ENCODE measurements at regions not wholly inside any gene's neighbourhood (a gene's known extent, or its start where the extent isn't known, plus 50 kb on each side); places are given as distances from the start of the nearest gene placed in this dataset.

DNA sequence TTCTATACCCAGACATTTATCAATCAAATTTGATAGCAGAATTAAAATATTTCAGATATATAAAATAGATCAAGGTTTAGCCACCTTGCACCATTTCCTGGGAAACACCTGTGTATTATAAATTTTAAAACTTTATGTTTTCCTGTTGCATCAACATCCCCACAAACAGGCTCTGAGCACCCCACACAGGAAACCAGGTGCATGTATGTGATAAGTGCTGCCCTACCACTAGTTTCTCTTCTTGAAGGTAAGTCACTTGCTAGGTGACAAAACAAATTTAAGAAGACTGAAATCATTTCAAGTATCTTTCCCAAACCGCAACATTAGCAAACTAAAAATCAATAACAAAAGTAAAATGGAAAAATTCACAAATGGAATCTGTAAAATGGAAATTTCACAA is 496.1 kb upstream of the CCDC54 start:
- H3K27me3 ChIP-seq (ENCODE audit: control insufficient read depth in 4 of 4, insufficient read depth in 4 of 4, low read length in 3 of 4), result peaks cover 0 to 2% (median 0%) of the 10 kb centered on the region in 4 donors
- no peaks in the 10 kb centered on the region for H3K4me1 ChIP-seq (ENCODE audit: control insufficient read depth in 4 of 4, insufficient read depth in 4 of 4, low read length in 3 of 4)
- TF ChIP-seq FOXA1 (IDR thresholded peaks at IDR 0.05) (no peak), JUND (IDR thresholded peaks at IDR 0.05) (no peak), SP1 (IDR thresholded peaks at IDR 0.05) (no peak), RXRA (IDR thresholded peaks at IDR 0.05) (no peak)
- TF ChIP-seq, protein P1, sequence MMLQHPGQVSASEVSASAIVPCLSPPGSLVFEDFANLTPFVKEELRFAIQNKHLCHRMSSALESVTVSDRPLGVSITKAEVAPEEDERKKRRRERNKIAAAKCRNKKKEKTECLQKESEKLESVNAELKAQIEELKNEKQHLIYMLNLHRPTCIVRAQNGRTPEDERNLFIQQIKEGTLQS (IDR thresholded peaks at IDR 0.05), result no peak
- TF ChIP-seq, protein P2, sequence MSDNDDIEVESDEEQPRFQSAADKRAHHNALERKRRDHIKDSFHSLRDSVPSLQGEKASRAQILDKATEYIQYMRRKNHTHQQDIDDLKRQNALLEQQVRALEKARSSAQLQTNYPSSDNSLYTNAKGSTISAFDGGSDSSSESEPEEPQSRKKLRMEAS (IDR thresholded peaks at IDR 0.05), result no peak
- TF ChIP-seq, protein P3, sequence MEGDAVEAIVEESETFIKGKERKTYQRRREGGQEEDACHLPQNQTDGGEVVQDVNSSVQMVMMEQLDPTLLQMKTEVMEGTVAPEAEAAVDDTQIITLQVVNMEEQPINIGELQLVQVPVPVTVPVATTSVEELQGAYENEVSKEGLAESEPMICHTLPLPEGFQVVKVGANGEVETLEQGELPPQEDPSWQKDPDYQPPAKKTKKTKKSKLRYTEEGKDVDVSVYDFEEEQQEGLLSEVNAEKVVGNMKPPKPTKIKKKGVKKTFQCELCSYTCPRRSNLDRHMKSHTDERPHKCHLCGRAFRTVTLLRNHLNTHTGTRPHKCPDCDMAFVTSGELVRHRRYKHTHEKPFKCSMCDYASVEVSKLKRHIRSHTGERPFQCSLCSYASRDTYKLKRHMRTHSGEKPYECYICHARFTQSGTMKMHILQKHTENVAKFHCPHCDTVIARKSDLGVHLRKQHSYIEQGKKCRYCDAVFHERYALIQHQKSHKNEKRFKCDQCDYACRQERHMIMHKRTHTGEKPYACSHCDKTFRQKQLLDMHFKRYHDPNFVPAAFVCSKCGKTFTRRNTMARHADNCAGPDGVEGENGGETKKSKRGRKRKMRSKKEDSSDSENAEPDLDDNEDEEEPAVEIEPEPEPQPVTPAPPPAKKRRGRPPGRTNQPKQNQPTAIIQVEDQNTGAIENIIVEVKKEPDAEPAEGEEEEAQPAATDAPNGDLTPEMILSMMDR (IDR thresholded peaks at IDR 0.05; ENCODE audit: low read depth, low read length, missing input control), result no peak
- H3K27ac ChIP-seq (ENCODE audit: low read depth in 1 of 2, low read length in 2 of 2), result no peak overlapping the region
- H3K36me3 ChIP-seq (ENCODE audit: control insufficient read depth in 4 of 4, insufficient read depth in 3 of 4, low read depth in 1 of 4, low read length in 3 of 4), result no peaks in the 10 kb centered on the region
- no peaks in the 10 kb centered on the region for H3K9me3 ChIP-seq (ENCODE audit: control insufficient read depth in 4 of 4, low read length in 3 of 4)
- no peak overlapping the region for H3K9ac ChIP-seq (ENCODE audit: low read depth in 1 of 2, low read length in 2 of 2)
- WGBS, result 84% methylated on average over 1 of the region's 1 CpG
- DNase-seq (ENCODE audit: low spot score), result no peak
- no peak overlapping the region for H3K4me3 ChIP-seq (ENCODE audit: low read depth in 1 of 3, low read length in 3 of 3)

- no peak overlapping the region for H3K4me3 ChIP-seq (ENCODE audit: low read depth in 1 of 3, low read length in 3 of 3)
- no peaks in the 10 kb centered on the region for H3K4me1 ChIP-seq (ENCODE audit: control insufficient read depth in 4 of 4, insufficient read depth in 4 of 4, low read length in 3 of 4)
- DNase-seq (ENCODE audit: low spot score), result no peak
- H3K9me3 ChIP-seq (ENCODE audit: control insufficient read depth in 4 of 4, low read length in 3 of 4), result peaks cover 0 to 2% (median 0%) of the 10 kb centered on the region in 4 donors
- TF ChIP-seq, protein P1 (IDR thresholded peaks at IDR 0.05), result no peak
- no peak for TF ChIP-seq ZBTB33 (IDR thresholded peaks at IDR 0.05)
- TF ChIP-seq EGR1 (IDR thresholded peaks at IDR 0.05; ENCODE audit: low read depth in 2 of 2), result no peak
- TF ChIP-seq REST (IDR thresholded peaks at IDR 0.05), result no peak
- TF ChIP-seq YY1 (IDR thresholded peaks at IDR 0.05), result no peak
- TF ChIP-seq HNF4A (conservative IDR thresholded peaks at IDR 0.05), result no peak
- TF ChIP-seq NR2F2 (IDR thresholded peaks at IDR 0.05), result no peak
- TF ChIP-seq, protein P3 (IDR thresholded peaks at IDR 0.05; ENCODE audit: low read depth, low read length, missing input control), result no peak
- no peak for TF ChIP-seq SP1 (IDR thresholded peaks at IDR 0.05)
- no peak for TF ChIP-seq JUND (IDR thresholded peaks at IDR 0.05)
- no peak for TF ChIP-seq TAF1 (conservative IDR thresholded peaks at IDR 0.05)
- TF ChIP-seq RAD21 (IDR thresholded peaks at IDR 0.05), result no peak
- TF ChIP-seq FOXA2 (IDR thresholded peaks at IDR 0.05), result no peak
- no peak for TF ChIP-seq HNF4G (IDR thresholded peaks at IDR 0.05)
- no peak for TF ChIP-seq GABPA (IDR thresholded peaks at IDR 0.05 in 1 of 2, conservative IDR thresholded peaks at IDR 0.05 in 1 of 2)
- TF ChIP-seq FOXA1 (IDR thresholded peaks at IDR 0.05), result no peak
- TF ChIP-seq, protein P2 (IDR thresholded peaks at IDR 0.05), result no peak
- TF ChIP-seq RXRA (IDR thresholded peaks at IDR 0.05), result no peak
- WGBS, result 48% methylated on average over 2 of the region's 2 CpGs
- H3K27ac ChIP-seq (ENCODE audit: low read depth in 1 of 2, low read length in 2 of 2), result no peak overlapping the region
- H3K9ac ChIP-seq (ENCODE audit: low read depth in 1 of 2, low read length in 2 of 2), result no peak overlapping the region
- no peaks in the 10 kb centered on the region for H3K36me3 ChIP-seq (ENCODE audit: control insufficient read depth in 4 of 4, insufficient read depth in 3 of 4, low read depth in 1 of 4, low read length in 3 of 4)
- H3K27me3 ChIP-seq (ENCODE audit: control insufficient read depth in 4 of 4, insufficient read depth in 4 of 4, low read length in 3 of 4), result peaks cover 0 to 2% (median 0%) of the 10 kb centered on the region in 4 donors
Observed at GRCh38 chr3:106882297-106882696, 494.9 kb upstream of the CCDC54 start.

Data from liver (tissue), 8 donors.